ENCODE measurements at regions not wholly inside any gene's neighbourhood (a gene's known extent, or its start where the extent isn't known, plus 50 kb on each side); places are given as distances from the start of the nearest gene placed in this dataset.

DNA sequence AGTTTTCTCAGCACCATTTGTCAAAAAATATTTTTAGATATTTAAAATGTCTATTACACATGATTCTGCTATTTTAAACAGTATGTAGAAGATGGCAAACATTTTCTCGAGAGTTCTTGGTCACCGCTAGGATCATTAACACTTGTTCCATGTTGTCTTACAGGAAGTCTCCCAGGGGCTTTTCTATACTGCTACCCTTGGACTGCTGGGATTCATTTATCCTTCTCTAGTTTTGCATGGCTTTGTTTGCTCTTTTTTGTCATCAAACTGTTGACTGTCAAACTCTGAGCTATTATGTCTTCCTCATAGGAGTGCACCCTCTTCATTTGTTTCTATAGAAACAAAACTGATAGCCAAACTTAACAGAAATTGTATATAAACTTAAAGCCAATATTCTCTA, 184.9 kb downstream of the CDCA7 start:
- TF ChIP-seq, protein P1, sequence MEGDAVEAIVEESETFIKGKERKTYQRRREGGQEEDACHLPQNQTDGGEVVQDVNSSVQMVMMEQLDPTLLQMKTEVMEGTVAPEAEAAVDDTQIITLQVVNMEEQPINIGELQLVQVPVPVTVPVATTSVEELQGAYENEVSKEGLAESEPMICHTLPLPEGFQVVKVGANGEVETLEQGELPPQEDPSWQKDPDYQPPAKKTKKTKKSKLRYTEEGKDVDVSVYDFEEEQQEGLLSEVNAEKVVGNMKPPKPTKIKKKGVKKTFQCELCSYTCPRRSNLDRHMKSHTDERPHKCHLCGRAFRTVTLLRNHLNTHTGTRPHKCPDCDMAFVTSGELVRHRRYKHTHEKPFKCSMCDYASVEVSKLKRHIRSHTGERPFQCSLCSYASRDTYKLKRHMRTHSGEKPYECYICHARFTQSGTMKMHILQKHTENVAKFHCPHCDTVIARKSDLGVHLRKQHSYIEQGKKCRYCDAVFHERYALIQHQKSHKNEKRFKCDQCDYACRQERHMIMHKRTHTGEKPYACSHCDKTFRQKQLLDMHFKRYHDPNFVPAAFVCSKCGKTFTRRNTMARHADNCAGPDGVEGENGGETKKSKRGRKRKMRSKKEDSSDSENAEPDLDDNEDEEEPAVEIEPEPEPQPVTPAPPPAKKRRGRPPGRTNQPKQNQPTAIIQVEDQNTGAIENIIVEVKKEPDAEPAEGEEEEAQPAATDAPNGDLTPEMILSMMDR (IDR thresholded peaks at IDR 0.05; ENCODE audit: low read depth, low read length, poor library complexity, severe bottlenecking) = no peak
- no peak for TF ChIP-seq EZH2phosphoT487 (IDR thresholded peaks at IDR 0.05; ENCODE audit: borderline replicate concordance, low read length)
